Dermis microvascular lymphatic vessel endothelial cell (primary cell): ENCODE measurements at regions not wholly inside any gene's neighbourhood (a gene's known extent, or its start where the extent isn't known, plus 50 kb on each side); places are given as distances from the start of the nearest gene placed in this dataset.
"Not testable (repeated sequence)": the region's sequence is repeated elsewhere in the genome, so short reads cannot be mapped to it uniquely, and the experiment has no call there.

Experiments
- DNase-seq, 2 donors: peaks; one replicate each; pipeline versions ENCODE4 v3.0.0 to v3.0.0-alpha.2; 2010; ENCODE audit warnings: low read depth in 2 of 2

DNA sequence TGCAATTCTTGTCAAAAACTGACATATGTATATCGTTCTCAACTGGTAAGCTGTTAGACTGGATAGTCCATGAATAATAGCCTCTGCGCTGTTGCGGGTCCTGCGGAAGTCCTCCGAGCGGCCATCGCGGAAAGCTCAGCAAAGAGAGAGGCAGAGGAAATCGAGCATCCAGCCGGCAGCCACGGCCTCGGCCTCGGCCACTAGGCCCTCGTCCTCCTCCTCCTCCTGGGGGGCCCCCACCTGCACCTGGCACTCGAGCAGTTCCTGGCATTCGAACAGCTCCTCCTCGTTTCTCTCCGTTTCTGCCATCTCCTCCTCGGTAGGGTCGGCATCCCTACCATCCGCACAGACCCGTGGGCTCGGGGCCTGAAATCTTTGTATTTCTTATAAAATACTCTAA, 111.2 kb upstream of the CYLC1 start:
- not testable (repeated sequence) for DNase-seq

DNA sequence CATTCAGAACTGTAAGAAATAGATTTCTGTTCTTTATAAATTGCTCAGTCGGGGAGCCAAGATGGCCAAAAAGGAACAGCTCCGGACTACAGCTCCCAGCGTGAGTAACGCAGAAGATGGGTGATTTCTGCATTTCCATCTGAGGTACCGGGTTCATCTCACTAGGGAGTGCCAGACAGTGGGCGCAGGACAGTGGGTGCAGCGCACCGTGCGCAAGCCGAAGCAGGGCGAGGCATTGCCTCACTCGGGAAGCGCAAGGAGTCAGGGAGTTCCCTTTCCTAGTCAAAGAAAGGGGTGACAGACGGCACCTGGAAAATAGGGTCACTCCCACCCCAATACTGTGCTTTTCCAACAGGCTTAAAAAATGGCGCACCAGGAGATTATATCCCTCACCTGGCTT, 110.5 kb upstream of the CYLC1 start:
- DNase-seq: not testable (repeated sequence)

DNA sequence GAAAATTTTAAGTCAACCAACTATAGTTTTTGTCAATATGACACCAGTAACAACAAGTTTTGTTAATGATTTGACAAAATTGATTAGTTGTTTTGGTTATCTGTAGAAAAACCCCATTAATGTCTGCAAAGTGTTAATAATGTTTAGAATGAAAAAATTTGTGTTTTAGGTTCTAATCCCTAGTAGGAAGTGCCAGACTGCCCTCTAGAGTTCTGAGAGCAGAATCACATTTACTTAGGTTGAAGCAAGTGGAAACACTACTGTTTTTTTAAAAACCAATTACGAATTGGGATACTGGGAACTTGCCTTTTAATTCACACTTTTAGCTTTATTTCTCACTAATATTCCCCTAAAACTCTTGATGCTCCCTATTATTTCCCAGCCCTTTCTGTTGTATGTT, 101.1 kb upstream of the CYLC1 start:
- peak in 1 of 2 donors; percentile 0 for DNase-seq

DNA sequence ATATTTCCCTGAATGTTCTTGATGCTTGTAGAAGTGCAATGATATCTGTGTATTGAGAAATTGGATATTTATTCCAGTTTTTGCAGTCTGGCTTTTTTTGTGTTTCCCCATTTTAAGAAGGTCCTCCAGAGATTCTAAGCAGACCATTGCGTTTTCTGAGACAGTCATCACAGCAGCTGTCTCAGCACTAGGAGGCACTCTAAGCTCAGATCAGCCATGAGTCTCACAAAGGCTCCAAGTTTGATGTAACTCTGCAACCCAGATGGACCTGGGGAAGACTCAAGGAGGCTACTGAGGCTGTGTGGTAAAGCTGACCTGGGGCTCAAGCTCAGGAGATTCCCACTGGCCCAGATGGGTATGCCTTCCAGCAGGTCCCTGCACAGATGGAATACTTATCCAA, 89.3 kb upstream of the CYLC1 start:
- no peak for DNase-seq
